HEK293 (cell line): ENCODE measurements at regions not wholly inside any gene's neighbourhood (a gene's known extent, or its start where the extent isn't known, plus 50 kb on each side); places are given as distances from the start of the nearest gene placed in this dataset.

Experiments
- CTCF ChIA-PET: fragments of 350-600 bp; formaldehyde crosslinking; extraction: SDS; loops from one replicate; lab custom pipeline; 2021; ENCODE audit warnings: antibody characterized with exemption; lab: Yijun Ruan, JAX
- POLR2A ChIA-PET: fragments of 300-600 bp; formaldehyde crosslinking; extraction: SDS; loops from one replicate; lab custom pipeline; 2020; ENCODE audit warnings: antibody characterized with exemption, inconsistent platforms; lab: Yijun Ruan, JAX
- H3K27ac ChIP-seq: fragments of 200-500 bp; sonication (Bioruptor generic); 2 replicates; pipeline ENCODE4 v1.5.1; 2014; ENCODE audit warnings: low read depth, low read length, control low read depth, inconsistent platforms; ENCODE audit errors: extremely low read depth
- H3K36me3 ChIP-seq, 2 experiments: fragments of 200-500 bp in 1 of 2; sonication (Bioruptor generic) in 1 of 2; 1 replicate in 1 of 2; 2 replicates in 1 of 2; pipeline ENCODE4 v1.5.1; 2014 to 2017; ENCODE audit warnings: inconsistent platforms in 2 of 2, low read length in 2 of 2; ENCODE audit not compliant: control insufficient read depth in 2 of 2, insufficient read depth in 1 of 2
- H3K4me1 ChIP-seq: fragments of 200-500 bp; sonication (Bioruptor generic); 2 replicates; pipeline ENCODE4 v1.5.1; 2014; ENCODE audit warnings: mild to moderate bottlenecking, low read length, inconsistent platforms; ENCODE audit not compliant: control insufficient read depth, insufficient read depth
- H3K4me3 ChIP-seq: 2 replicates; pipeline ENCODE4 v1.5.1; 2011; ENCODE audit warnings: low read depth, mild to moderate bottlenecking, control low read depth, low read length, moderate library complexity
- H3K9me3 ChIP-seq: fragments of 200-500 bp; sonication (Bioruptor generic); 2 replicates; pipeline ENCODE4 v1.5.1; 2014; ENCODE audit warnings: low read depth, low read length, inconsistent platforms; ENCODE audit not compliant: control insufficient read depth, insufficient read depth
- ZNF10 ChIP-seq: fragments of 450-650 bp; formaldehyde crosslinking; IDR thresholded peaks from 2 replicates; pipeline ENCODE4 v1.5.1; 2017; ENCODE audit warnings: missing biosample characterization, missing genetic modification characterization
- ZNF121 ChIP-seq: fragments of 450-650 bp; formaldehyde crosslinking; IDR thresholded peaks from 2 replicates; pipeline ENCODE4 v1.5.1; 2016; ENCODE audit warnings: missing biosample characterization, missing genetic modification characterization
- ZNF157 ChIP-seq: fragments of 450-650 bp; formaldehyde crosslinking; IDR thresholded peaks from 2 replicates; pipeline ENCODE4 v1.5.1; 2016; ENCODE audit warnings: missing biosample characterization, missing genetic modification characterization
- ZNF214 ChIP-seq: fragments of 450-650 bp; formaldehyde crosslinking; IDR thresholded peaks from 2 replicates; pipeline ENCODE4 v1.5.1; 2017; ENCODE audit warnings: missing biosample characterization, mild to moderate bottlenecking, missing genetic modification characterization, borderline replicate concordance
- ZNF292 ChIP-seq: fragments of 450-650 bp; formaldehyde crosslinking; IDR thresholded peaks from 2 replicates; pipeline ENCODE4 v1.5.1; 2016; ENCODE audit warnings: low read depth, missing biosample characterization, missing genetic modification characterization, borderline replicate concordance
- ZNF341 ChIP-seq: fragments of 450-650 bp; formaldehyde crosslinking; IDR thresholded peaks from 2 replicates; pipeline ENCODE4; 2016; ENCODE audit warnings: low read depth, missing biosample characterization, missing genetic modification characterization
- TF ChIP-seq, protein P1 (sequence below): fragments of 450-650 bp; formaldehyde crosslinking; IDR thresholded peaks from 2 replicates; pipeline ENCODE4 v1.5.1; 2016; ENCODE audit warnings: missing biosample characterization, missing genetic modification characterization, borderline replicate concordance
- TF ChIP-seq, protein P2 (sequence below): fragments of 450-650 bp; formaldehyde crosslinking; IDR thresholded peaks from 2 replicates; pipeline ENCODE4 v1.5.1; 2017; ENCODE audit warnings: missing biosample characterization, missing genetic modification characterization
- TF ChIP-seq, protein P3 (sequence below): fragments of 450-650 bp; formaldehyde crosslinking; IDR thresholded peaks from 2 replicates; pipeline ENCODE4 v1.5.1; 2016; ENCODE audit warnings: missing biosample characterization, missing genetic modification characterization

- TF ChIP-seq, protein P1, sequence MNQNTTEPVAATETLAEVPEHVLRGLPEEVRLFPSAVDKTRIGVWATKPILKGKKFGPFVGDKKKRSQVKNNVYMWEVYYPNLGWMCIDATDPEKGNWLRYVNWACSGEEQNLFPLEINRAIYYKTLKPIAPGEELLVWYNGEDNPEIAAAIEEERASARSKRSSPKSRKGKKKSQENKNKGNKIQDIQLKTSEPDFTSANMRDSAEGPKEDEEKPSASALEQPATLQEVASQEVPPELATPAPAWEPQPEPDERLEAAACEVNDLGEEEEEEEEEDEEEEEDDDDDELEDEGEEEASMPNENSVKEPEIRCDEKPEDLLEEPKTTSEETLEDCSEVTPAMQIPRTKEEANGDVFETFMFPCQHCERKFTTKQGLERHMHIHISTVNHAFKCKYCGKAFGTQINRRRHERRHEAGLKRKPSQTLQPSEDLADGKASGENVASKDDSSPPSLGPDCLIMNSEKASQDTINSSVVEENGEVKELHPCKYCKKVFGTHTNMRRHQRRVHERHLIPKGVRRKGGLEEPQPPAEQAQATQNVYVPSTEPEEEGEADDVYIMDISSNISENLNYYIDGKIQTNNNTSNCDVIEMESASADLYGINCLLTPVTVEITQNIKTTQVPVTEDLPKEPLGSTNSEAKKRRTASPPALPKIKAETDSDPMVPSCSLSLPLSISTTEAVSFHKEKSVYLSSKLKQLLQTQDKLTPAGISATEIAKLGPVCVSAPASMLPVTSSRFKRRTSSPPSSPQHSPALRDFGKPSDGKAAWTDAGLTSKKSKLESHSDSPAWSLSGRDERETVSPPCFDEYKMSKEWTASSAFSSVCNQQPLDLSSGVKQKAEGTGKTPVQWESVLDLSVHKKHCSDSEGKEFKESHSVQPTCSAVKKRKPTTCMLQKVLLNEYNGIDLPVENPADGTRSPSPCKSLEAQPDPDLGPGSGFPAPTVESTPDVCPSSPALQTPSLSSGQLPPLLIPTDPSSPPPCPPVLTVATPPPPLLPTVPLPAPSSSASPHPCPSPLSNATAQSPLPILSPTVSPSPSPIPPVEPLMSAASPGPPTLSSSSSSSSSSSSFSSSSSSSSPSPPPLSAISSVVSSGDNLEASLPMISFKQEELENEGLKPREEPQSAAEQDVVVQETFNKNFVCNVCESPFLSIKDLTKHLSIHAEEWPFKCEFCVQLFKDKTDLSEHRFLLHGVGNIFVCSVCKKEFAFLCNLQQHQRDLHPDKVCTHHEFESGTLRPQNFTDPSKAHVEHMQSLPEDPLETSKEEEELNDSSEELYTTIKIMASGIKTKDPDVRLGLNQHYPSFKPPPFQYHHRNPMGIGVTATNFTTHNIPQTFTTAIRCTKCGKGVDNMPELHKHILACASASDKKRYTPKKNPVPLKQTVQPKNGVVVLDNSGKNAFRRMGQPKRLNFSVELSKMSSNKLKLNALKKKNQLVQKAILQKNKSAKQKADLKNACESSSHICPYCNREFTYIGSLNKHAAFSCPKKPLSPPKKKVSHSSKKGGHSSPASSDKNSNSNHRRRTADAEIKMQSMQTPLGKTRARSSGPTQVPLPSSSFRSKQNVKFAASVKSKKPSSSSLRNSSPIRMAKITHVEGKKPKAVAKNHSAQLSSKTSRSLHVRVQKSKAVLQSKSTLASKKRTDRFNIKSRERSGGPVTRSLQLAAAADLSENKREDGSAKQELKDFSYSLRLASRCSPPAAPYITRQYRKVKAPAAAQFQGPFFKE: no peak
- no peak for TF ChIP-seq ZNF157 (tag by site-specific recombination)
- TF ChIP-seq ZNF292 (tag by site-specific recombination): no peak
- no peak for TF ChIP-seq ZNF214 (tag by site-specific recombination)
- 0 out of 2 replicates have a peak, but pooled peaks have one; percentile 51 for TF ChIP-seq ZNF10 (tag by site-specific recombination)
Measured at GRCh38 chr6:91299544-91300491, 712.9 kb upstream of the MAP3K7 start (continued).

GRCh38 chr6:91298543-91299145, 711.8 kb upstream of the MAP3K7 start:
- Histone ChIP-seq H3K4me3 (no peak overlapping the region), H3K27ac (0 out of 2 replicates have a peak overlapping the region, but pooled peaks have one; percentile 25), H3K36me3 (no peaks in the 10 kb centered on the region), H3K4me1 (peaks cover 11% of the 10 kb centered on the region), H3K9me3 (no peaks in the 10 kb centered on the region)
- CTCF ChIA-PET: interaction anchor here (0.9 kb wide), 1 partner anchor 216 kb away, joined by 3 read pairs; no protein-coding TSS in a partner anchor
- TF ChIP-seq, protein P2, sequence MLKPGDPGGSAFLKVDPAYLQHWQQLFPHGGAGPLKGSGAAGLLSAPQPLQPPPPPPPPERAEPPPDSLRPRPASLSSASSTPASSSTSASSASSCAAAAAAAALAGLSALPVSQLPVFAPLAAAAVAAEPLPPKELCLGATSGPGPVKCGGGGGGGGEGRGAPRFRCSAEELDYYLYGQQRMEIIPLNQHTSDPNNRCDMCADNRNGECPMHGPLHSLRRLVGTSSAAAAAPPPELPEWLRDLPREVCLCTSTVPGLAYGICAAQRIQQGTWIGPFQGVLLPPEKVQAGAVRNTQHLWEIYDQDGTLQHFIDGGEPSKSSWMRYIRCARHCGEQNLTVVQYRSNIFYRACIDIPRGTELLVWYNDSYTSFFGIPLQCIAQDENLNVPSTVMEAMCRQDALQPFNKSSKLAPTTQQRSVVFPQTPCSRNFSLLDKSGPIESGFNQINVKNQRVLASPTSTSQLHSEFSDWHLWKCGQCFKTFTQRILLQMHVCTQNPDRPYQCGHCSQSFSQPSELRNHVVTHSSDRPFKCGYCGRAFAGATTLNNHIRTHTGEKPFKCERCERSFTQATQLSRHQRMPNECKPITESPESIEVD (tag by site-specific recombination): 0 out of 2 replicates have a peak, but pooled peaks have one; percentile 2
- TF ChIP-seq, protein P3, sequence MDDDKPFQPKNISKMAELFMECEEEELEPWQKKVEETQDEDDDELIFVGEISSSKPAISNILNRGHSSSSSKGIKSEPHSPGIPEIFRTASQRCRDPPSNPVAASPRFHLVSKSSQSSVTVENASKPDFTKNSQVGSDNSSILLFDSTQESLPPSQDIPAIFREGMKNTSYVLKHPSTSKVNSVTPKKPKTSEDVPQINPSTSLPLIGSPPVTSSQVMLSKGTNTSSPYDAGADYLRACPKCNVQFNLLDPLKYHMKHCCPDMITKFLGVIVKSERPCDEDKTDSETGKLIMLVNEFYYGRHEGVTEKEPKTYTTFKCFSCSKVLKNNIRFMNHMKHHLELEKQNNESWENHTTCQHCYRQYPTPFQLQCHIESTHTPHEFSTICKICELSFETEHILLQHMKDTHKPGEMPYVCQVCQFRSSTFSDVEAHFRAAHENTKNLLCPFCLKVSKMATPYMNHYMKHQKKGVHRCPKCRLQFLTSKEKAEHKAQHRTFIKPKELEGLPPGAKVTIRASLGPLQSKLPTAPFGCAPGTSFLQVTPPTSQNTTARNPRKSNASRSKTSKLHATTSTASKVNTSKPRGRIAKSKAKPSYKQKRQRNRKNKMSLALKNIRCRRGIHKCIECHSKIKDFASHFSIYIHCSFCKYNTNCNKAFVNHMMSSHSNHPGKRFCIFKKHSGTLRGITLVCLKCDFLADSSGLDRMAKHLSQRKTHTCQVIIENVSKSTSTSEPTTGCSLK (tag by site-specific recombination): no peak
- POLR2A ChIA-PET: no interaction called here

DNA sequence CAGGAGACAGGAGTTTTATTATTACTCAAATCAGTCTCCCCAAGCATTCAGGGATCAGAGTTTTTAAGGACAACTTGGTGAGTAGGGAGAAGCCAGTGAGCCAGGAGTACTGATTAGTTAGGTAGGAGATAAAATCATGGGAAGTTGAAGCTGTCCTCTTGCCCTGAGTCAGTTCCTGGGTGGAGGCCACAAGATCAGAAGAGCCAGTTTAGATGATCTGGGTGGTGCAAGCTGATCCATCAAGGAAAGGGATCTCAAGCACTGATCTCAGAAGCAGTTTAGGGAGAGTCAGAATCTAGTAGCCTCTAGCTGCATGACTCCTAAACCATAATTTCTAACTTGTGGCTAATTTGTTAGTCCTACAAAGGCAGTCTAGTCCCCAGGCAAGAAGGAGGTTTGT, 706.5 kb upstream of the MAP3K7 start:
- ChIA-PET CTCF (interaction anchor here (0.6 kb wide), 1 partner anchor 211 kb away, joined by 3 read pairs; no protein-coding TSS in a partner anchor), POLR2A (no interaction called here)
- TF ChIP-seq ZNF341 (tag by site-specific recombination) (peak; percentile 69), ZNF121 (no peak)
- Histone ChIP-seq H3K27ac (no peak overlapping the region), H3K9me3 (no peaks in the 10 kb centered on the region), H3K4me3 (no peak overlapping the region), H3K36me3 (no peaks in the 10 kb centered on the region), H3K4me1 (no peaks in the 10 kb centered on the region)
